Left ventricle myocardium inferior (tissue), 1 donor: ENCODE measurements at regions not wholly inside any gene's neighbourhood (a gene's known extent, or its start where the extent isn't known, plus 50 kb on each side); places are given as distances from the start of the nearest gene placed in this dataset.

Experiments
- DNase-seq: peaks from one replicate; pipeline ENCODE4 v3.0.0-alpha.2; 2020
- H3K27ac ChIP-seq: fragments of 200-600 bp; replicated peaks from 2 replicates; pipeline ENCODE4 v1.8.0; 2021
- H3K27me3 ChIP-seq: fragments of 200-600 bp; 2 replicates; pipeline ENCODE4 v1.8.0; 2021; ENCODE audit warnings: low read depth
- H3K36me3 ChIP-seq: fragments of 200-600 bp; 2 replicates; pipeline ENCODE4 v1.8.0; 2021
- H3K4me1 ChIP-seq: fragments of 200-600 bp; 2 replicates; pipeline ENCODE4 v1.8.0; 2021
- H3K4me3 ChIP-seq: fragments of 200-600 bp; 2 replicates; pipeline ENCODE4 v1.8.0; 2021; ENCODE audit warnings: mild to moderate bottlenecking, moderate library complexity
- H3K9me3 ChIP-seq: fragments of 200-600 bp; replicated peaks from 2 replicates; pipeline ENCODE4 v1.8.0; 2021
- intact Hi-C: fragments of 100-400 bp; cut with micrococcal nuclease; formaldehyde crosslinking; loops from one replicate; pipeline ENCODE4 v1.11.0; 2022
- TF ChIP-seq, protein P1 (sequence below): fragments of 200-600 bp; IDR thresholded peaks from 2 replicates; pipeline ENCODE4 v1.8.0; 2021; ENCODE audit warnings: antibody characterized with exemption, mild to moderate bottlenecking, borderline replicate concordance
- donor health status: DM: no; HTN: yes; CAD: no; lungs with severe emphysema.

GRCh38 chr10:125291836-125292235 is 131.5 kb upstream of the CTBP2 start:
- no peak overlapping the region for H3K4me3 ChIP-seq
- H3K36me3 ChIP-seq = no peaks in the 10 kb centered on the region
- H3K27me3 ChIP-seq = peaks cover 14% of the 10 kb centered on the region
- no peak for DNase-seq
- intact Hi-C loops = no loop called here
- peaks cover 11% of the 10 kb centered on the region for H3K9me3 ChIP-seq
- H3K4me1 ChIP-seq = no peaks in the 10 kb centered on the region
- TF ChIP-seq, protein P1, sequence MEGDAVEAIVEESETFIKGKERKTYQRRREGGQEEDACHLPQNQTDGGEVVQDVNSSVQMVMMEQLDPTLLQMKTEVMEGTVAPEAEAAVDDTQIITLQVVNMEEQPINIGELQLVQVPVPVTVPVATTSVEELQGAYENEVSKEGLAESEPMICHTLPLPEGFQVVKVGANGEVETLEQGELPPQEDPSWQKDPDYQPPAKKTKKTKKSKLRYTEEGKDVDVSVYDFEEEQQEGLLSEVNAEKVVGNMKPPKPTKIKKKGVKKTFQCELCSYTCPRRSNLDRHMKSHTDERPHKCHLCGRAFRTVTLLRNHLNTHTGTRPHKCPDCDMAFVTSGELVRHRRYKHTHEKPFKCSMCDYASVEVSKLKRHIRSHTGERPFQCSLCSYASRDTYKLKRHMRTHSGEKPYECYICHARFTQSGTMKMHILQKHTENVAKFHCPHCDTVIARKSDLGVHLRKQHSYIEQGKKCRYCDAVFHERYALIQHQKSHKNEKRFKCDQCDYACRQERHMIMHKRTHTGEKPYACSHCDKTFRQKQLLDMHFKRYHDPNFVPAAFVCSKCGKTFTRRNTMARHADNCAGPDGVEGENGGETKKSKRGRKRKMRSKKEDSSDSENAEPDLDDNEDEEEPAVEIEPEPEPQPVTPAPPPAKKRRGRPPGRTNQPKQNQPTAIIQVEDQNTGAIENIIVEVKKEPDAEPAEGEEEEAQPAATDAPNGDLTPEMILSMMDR = no peak
- H3K27ac ChIP-seq = no peak overlapping the region

DNA sequence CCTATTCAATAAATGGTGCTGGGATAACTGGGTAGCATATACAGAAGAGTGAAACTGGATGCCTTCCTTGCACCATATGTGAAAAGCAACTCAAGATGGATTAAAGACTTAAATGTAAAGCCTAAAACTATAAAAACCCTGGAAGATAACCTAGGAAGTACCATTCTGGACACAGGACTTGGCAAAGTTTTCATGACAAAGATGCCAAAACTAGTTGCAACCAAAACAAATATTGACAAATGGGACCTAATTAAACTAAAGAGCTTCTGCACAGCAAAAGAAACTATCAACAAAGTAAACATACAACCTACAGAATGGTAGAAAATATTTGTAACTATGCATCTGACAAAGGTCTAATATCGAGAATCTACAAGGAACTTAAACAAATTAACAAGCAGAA is 129.1 kb upstream of the CTBP2 start:
- DNase-seq = no peak

DNA sequence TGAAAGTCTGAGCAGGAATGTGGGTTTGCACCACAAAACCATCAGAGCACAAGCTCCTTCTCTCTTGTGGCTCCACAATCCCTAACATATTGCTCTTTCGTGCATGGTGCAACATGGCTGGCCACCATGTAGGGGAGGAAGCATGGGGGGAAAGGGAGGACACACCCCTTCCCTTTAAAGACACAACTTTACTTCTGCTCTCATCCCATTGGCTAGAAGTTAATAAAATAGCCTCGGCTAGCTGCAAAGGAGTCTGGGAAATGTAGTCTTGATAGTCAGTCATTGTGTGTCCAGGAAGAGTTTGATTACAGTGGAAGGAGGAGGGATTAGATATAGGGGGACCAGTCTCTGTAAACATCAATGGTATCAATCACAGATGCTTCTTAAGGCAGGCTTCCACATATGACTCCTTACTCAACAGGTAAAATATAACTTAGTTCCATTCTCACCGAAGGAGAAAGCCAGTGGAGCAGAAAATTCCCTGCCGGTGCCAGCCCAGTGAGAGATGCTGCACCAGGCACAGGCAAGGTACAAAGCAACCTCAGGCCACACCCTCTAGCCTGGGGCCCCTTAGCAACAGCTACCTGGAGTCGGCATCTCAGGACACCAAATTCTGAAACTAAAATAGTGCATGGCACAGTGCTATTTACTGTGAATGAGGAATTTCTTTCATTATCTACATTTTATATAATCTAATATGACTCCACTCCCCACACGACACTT is 124.7 kb upstream of the CTBP2 start:
- H3K4me1 ChIP-seq = no peaks in the 10 kb centered on the region
- no peak for DNase-seq
- peaks cover 11% of the 10 kb centered on the region for H3K9me3 ChIP-seq
- H3K27ac ChIP-seq = no peak overlapping the region
- peaks cover 58% of the 10 kb centered on the region for H3K27me3 ChIP-seq
- TF ChIP-seq, protein P1 = no peak
- intact Hi-C loops = no loop called here
- no peak overlapping the region for H3K4me3 ChIP-seq
- no peaks in the 10 kb centered on the region for H3K36me3 ChIP-seq

More for the DNA sequence above, 129.1 kb upstream of the CTBP2 start:
- intact Hi-C loops = no loop called here
- Histone ChIP-seq H3K9me3 (peaks cover 11% of the 10 kb centered on the region), H3K27ac (no peak overlapping the region), H3K4me3 (no peak overlapping the region), H3K36me3 (no peaks in the 10 kb centered on the region), H3K27me3 (peaks cover 37% of the 10 kb centered on the region), H3K4me1 (no peaks in the 10 kb centered on the region)
- TF ChIP-seq, protein P1 = no peak

DNA sequence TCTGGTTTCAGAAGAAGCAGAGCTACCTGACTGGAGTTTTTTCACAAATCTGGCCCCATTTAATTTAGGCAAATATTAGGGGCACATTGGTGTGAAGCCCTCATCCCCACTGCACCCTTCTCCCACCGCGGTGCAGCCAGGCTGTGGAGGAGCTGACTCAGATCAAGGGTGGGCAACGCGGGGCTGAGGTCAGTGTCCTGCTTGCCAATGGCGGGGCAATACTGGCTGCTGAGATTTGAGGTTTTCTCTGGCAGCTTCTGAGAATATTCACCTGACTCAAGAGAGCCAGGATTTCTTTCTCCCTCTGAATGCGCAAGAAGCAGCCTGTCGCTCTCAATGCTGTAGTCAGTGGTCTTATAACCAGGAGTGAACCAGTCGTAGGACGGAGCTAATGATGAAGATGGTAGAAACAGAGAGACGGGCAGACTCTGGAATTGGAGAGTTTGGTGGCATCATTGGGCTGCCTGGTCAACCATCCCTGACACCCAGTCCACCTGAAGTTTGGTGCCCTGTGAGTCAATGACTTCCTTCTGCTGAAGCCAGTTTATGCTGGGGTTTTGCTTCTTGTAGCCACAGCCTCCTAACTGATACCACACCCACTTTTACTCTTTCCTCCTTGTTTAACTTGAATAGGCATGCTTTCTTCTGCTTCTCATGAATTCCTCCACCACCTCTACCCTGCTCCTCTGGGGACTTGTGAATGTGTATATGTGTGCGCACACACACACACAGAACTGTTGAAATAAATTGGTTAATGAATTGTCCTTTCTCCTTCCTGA is 123.7 kb upstream of the CTBP2 start:
- no peaks in the 10 kb centered on the region for H3K36me3 ChIP-seq
- TF ChIP-seq, protein P1 = no peak
- intact Hi-C loops = no loop called here
- H3K9me3 ChIP-seq = peaks cover 3% of the 10 kb centered on the region
- peaks cover 61% of the 10 kb centered on the region for H3K27me3 ChIP-seq
- no peak overlapping the region for H3K27ac ChIP-seq
- no peak for DNase-seq
- no peak overlapping the region for H3K4me3 ChIP-seq
- H3K4me1 ChIP-seq = no peaks in the 10 kb centered on the region

DNA sequence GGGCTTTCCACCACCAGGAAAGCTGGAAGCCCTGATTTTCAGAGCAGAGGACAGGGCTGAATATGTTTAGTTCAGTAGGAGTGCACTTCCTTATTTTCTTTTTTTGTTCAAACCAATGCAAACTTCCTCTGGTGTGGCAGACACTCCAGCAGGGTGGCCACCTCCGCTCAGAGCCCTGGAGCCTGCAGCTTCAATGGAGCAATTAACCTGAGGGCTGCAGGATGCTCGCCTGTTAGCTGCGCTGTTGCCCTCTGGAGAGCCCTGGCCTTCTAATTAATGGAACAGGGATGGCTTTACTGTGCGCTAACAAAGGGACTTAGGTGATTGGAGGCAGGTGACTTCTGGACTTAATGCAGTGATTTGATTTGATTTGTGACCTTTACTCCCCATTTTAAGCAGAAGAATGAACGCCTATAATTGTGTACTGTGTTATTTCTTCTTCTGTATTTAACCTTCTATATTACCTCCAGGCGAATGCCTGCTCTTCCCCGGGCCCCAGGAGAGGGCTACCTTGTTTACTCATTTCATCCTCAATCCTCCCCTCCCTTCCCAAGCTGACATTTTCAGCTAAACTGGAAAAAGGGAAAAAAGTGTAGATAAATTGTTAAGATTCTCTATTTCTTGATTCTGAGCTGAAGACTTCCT is 123.0 kb upstream of the CTBP2 start:
- H3K27me3 ChIP-seq = peaks cover 61% of the 10 kb centered on the region
- no peak overlapping the region for H3K27ac ChIP-seq
- DNase-seq = no peak
- no peaks in the 10 kb centered on the region for H3K4me1 ChIP-seq
- intact Hi-C loops = no loop called here
- TF ChIP-seq, protein P1 = no peak
- no peaks in the 10 kb centered on the region for H3K9me3 ChIP-seq
- H3K4me3 ChIP-seq = no peak overlapping the region
- no peaks in the 10 kb centered on the region for H3K36me3 ChIP-seq
